IMR-90 (cell line): ENCODE measurements at regions not wholly inside any gene's neighbourhood (a gene's known extent, or its start where the extent isn't known, plus 50 kb on each side); places are given as distances from the start of the nearest gene placed in this dataset.

ENCODE experiments used
- ATAC-seq: fragments of 200-7000 bp; cut with Tn5 transposase; 2 replicates; pipeline ENCODE4 v1.9.1; 2020; ENCODE audit warnings: low read depth, mild to moderate bottlenecking, moderate library complexity
- BruUV-seq: library from RNA; stranded (reverse); fragments of 400-500 nt; replicated peaks from 2 replicates; lab custom pipeline; 2021; lab: Mats Ljungman, UMichigan
- CTCF ChIA-PET: fragments of 300-600 bp; formaldehyde crosslinking; extraction: SDS; loops from one replicate; lab custom pipeline; 2021; ENCODE audit warnings: antibody characterized with exemption; lab: Yijun Ruan, JAX
- POLR2A ChIA-PET: fragments of 300-600 bp; sonication (Branson Sonifier 250); formaldehyde crosslinking; loops from one replicate; lab custom pipeline; 2022; ENCODE audit warnings: antibody characterized with exemption; ENCODE audit not compliant: unreplicated experiment; lab: Charles Lee
- DNase-seq: peaks from one replicate; pipeline ENCODE4 v3.0.0; 2013
- H2AFZ ChIP-seq: replicated peaks from 2 replicates; pipeline ENCODE3; 2013; ENCODE audit warnings: low read length, mild to moderate bottlenecking; ENCODE audit not compliant: poor library complexity
- H2AK5ac ChIP-seq: 2 replicates; pipeline ENCODE4 v1.6.1; 2013; ENCODE audit warnings: low read depth, low read length, inconsistent platforms
- H2AK9ac ChIP-seq: replicated peaks from 2 replicates; pipeline ENCODE3; 2013; ENCODE audit warnings: mild to moderate bottlenecking, low read depth, low read length, moderate library complexity; ENCODE audit not compliant: poor library complexity
- H2BK120ac ChIP-seq: 2 replicates; pipeline ENCODE4 v1.6.1; 2013; ENCODE audit warnings: low read depth, low read length, inconsistent platforms
- H2BK15ac ChIP-seq: 3 replicates; pipeline ENCODE4 v1.6.1; 2013; ENCODE audit warnings: low read depth, low read length, inconsistent platforms
- H2BK20ac ChIP-seq: 2 replicates; pipeline ENCODE4 v1.6.1; 2013; ENCODE audit warnings: low read depth, mild to moderate bottlenecking, inconsistent platforms, low read length, moderate library complexity
- H2BK5ac ChIP-seq: 2 replicates; pipeline ENCODE4 v1.6.1; 2013; ENCODE audit warnings: mild to moderate bottlenecking, low read depth, low read length, inconsistent platforms; ENCODE audit not compliant: poor library complexity, severe bottlenecking
- H3K14ac ChIP-seq: replicated peaks from 2 replicates; pipeline ENCODE4 v1.6.1; 2013; ENCODE audit warnings: low read depth, low read length, inconsistent platforms
- H3K18ac ChIP-seq: 2 replicates; pipeline ENCODE4 v1.6.1; 2013; ENCODE audit warnings: low read depth, low read length, control low read depth
- H3K23ac ChIP-seq: 2 replicates; pipeline ENCODE4 v1.6.1; 2013; ENCODE audit warnings: low read depth, low read length, inconsistent platforms
- H3K27ac ChIP-seq: 2 replicates; pipeline ENCODE4 v1.5.1; 2013; ENCODE audit warnings: mild to moderate bottlenecking, control low read depth, low read length; ENCODE audit not compliant: insufficient read depth
- H3K27me3 ChIP-seq: 2 replicates; pipeline ENCODE4 v1.6.1; 2013; ENCODE audit warnings: low read length; ENCODE audit not compliant: control insufficient read depth, insufficient read depth
- H3K36me3 ChIP-seq: 2 replicates; pipeline ENCODE4 v1.6.1; 2013; ENCODE audit warnings: low read length, mixed read lengths; ENCODE audit not compliant: control insufficient read depth, insufficient read depth
- H3K4ac ChIP-seq: 2 replicates; pipeline ENCODE4 v1.6.1; 2013; ENCODE audit warnings: low read depth, low read length, inconsistent platforms
- H3K4me1 ChIP-seq: 2 replicates; pipeline ENCODE4 v1.6.1; 2013; ENCODE audit warnings: low read length, mixed read lengths; ENCODE audit not compliant: control insufficient read depth, insufficient read depth
- H3K4me2 ChIP-seq: 2 replicates; pipeline ENCODE4 v1.6.1; 2013; ENCODE audit warnings: low read depth, mild to moderate bottlenecking, control low read depth, low read length, moderate library complexity
- H3K4me3 ChIP-seq: 2 replicates; pipeline ENCODE4 v1.5.1; 2013; ENCODE audit warnings: low read depth, mild to moderate bottlenecking, control low read depth, low read length, moderate library complexity; ENCODE audit not compliant: insufficient read depth
- H3K56ac ChIP-seq: 2 replicates; pipeline ENCODE4 v1.6.1; 2013; ENCODE audit warnings: low read length, inconsistent platforms; ENCODE audit not compliant: insufficient read depth; ENCODE audit errors: extremely low read depth
- H3K79me1 ChIP-seq, 2 experiments: 2 replicates each; pipeline ENCODE4 v1.6.1; 2013; ENCODE audit warnings: low read length in 2 of 2, inconsistent platforms in 1 of 2, low read depth in 1 of 2
- H3K9ac ChIP-seq: 2 replicates; pipeline ENCODE4 v1.6.1; 2013; ENCODE audit warnings: low read depth, low read length, control low read depth
- H3K9me1 ChIP-seq: 2 replicates; pipeline ENCODE4 v1.6.1; 2013; ENCODE audit warnings: low read length, inconsistent platforms; ENCODE audit not compliant: insufficient read depth
- H3K9me3 ChIP-seq: 2 replicates; pipeline ENCODE4 v1.6.1; 2013; ENCODE audit warnings: low read length; ENCODE audit not compliant: control insufficient read depth, insufficient read depth
- H4K20me1 ChIP-seq: 2 replicates; pipeline ENCODE4 v1.6.1; 2013; ENCODE audit warnings: low read length, inconsistent platforms; ENCODE audit not compliant: insufficient read depth
- H4K5ac ChIP-seq: 2 replicates; pipeline ENCODE4 v1.6.1; 2013; ENCODE audit warnings: mild to moderate bottlenecking, low read depth, low read length, control low read depth
- H4K8ac ChIP-seq, 2 experiments: 2 replicates each; pipeline ENCODE4 v1.6.1; 2013; ENCODE audit warnings: low read depth in 2 of 2, low read length in 2 of 2, control low read depth in 1 of 2, inconsistent platforms in 1 of 2
- H4K91ac ChIP-seq: 2 replicates; pipeline ENCODE4 v1.6.1; 2013; ENCODE audit warnings: low read depth, low read length, inconsistent platforms; ENCODE audit not compliant: insufficient read depth
- BHLHE40 ChIP-seq: fragments of 150-350 bp; IDR thresholded peaks from 2 replicates; pipeline ENCODE4 v1.6.1; 2016; ENCODE audit warnings: mild to moderate bottlenecking, low read depth, low read length
- CEBPB ChIP-seq: IDR thresholded peaks from 2 replicates; pipeline ENCODE4 v1.6.1; 2012; ENCODE audit warnings: low read depth, low read length, improper control_type of control experiment
- CHD1 ChIP-seq: IDR thresholded peaks from 2 replicates; pipeline ENCODE4 v1.6.1; 2012; ENCODE audit warnings: low read depth, low read length, improper control_type of control experiment
- FOS ChIP-seq: fragments of 150-350 bp; IDR thresholded peaks from 2 replicates; pipeline ENCODE4 v1.6.1; 2016; ENCODE audit warnings: low read depth, low read length
- MAFK ChIP-seq: IDR thresholded peaks from 2 replicates; pipeline ENCODE4 v1.6.1; 2012; ENCODE audit warnings: low read depth, low read length, improper control_type of control experiment
- MAZ ChIP-seq: IDR thresholded peaks from 2 replicates; pipeline ENCODE4 v1.6.1; 2012; ENCODE audit warnings: low read depth, mild to moderate bottlenecking, low read length, improper control_type of control experiment, moderate library complexity, borderline replicate concordance
- MXI1 ChIP-seq: IDR thresholded peaks from 2 replicates; pipeline ENCODE4 v1.6.1; 2012; ENCODE audit warnings: low read depth, mild to moderate bottlenecking, low read length, moderate library complexity, borderline replicate concordance
- NFE2L2 ChIP-seq: fragments of 150-350 bp; IDR thresholded peaks from 2 replicates; pipeline ENCODE4 v1.6.1; 2016; ENCODE audit warnings: low read depth, mild to moderate bottlenecking, low read length
- POLR2A ChIP-seq: IDR thresholded peaks from 2 replicates; pipeline ENCODE4 v1.6.1; 2012; ENCODE audit warnings: mild to moderate bottlenecking, low read depth, low read length
- RAD21 ChIP-seq: IDR thresholded peaks from 2 replicates; pipeline ENCODE4 v1.6.1; 2012; ENCODE audit warnings: low read length, improper control_type of control experiment
- RCOR1 ChIP-seq: IDR thresholded peaks from 2 replicates; pipeline ENCODE4 v1.6.1; 2012; ENCODE audit warnings: mild to moderate bottlenecking, low read length, improper control_type of control experiment; ENCODE audit not compliant: insufficient replicate concordance
- RFX5 ChIP-seq: IDR thresholded peaks from 2 replicates; pipeline ENCODE4 v1.8.0; 2012; ENCODE audit warnings: low read depth, mild to moderate bottlenecking, low read length, moderate library complexity
- SMC3 ChIP-seq: fragments of 150-350 bp; IDR thresholded peaks from 2 replicates; pipeline ENCODE4 v1.6.1; 2016; ENCODE audit warnings: low read depth, mild to moderate bottlenecking, antibody characterized with exemption, low read length, moderate library complexity
- WGBS, 2 experiments: methylation state at CpG; one replicate each; pipeline versions ENCODE4 v1.1.5 to v1.1.7; 2013; ENCODE audit warnings: missing lambda C conversion rate in 2 of 2; ENCODE audit not compliant: insufficient read length in 1 of 2; ENCODE audit errors: extremely low coverage in 2 of 2; 5-methylcytosine and 5-hydroxymethylcytosine counted together
- dilution Hi-C: fragments of 300-500 bp; cut with HindIII; formaldehyde crosslinking; loops from one replicate; pipeline ENCODE4 v1.14.3; 2018; ENCODE audit warnings: low sequenced_read_pairs; ENCODE audit not compliant: unreplicated experiment
- in situ Hi-C: fragments of 300-500 bp; cut with MboI; formaldehyde crosslinking; loops from 3 replicates; pipeline ENCODE4 v1.14.3; 2019; ENCODE audit warnings: low sequenced_read_pairs, inconsistent platforms, mixed read lengths
- intact Hi-C: fragments of 100-400 bp; cut with micrococcal nuclease; formaldehyde crosslinking; loops from 2 replicates; pipeline ENCODE4 v1.10.0; 2022
- TF ChIP-seq, protein P1 (sequence below): fragments of 150-350 bp; IDR thresholded peaks from 2 replicates; pipeline ENCODE4 v1.6.1; 2017; ENCODE audit warnings: mild to moderate bottlenecking, antibody characterized with exemption, low read length, low read depth

DNA sequence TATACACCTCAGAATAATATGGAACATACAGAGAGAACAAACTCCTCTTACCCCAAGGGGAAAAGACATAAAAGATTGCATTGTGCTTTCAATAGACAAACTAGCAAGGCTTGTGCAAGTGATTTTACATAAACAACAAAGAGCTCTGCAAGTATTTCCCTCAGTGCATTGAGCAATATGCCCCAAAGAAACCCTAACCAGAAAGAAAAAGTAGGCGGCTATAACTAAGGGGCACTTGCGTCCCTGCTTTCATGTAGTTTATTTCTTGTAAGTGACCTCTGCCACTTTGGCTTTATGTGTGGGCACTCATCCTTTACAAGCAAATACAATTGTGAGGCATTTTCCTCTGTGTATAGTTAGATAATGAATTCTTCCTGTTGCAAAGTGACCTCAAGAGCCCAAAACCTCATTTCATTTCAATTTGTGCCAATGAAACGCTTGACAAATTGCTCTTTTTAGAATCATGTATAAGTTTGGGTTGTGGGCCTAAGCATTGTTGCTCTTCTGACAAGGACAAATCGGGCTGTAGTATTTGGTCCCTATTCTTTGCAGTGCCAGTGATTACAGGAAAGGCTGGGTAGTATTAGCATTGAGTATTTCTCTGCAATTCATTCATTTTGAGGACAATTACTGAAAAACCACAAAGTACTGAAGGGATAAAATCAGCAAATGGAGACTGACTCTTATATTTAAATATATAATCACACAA lies 282.2 kb downstream of the DTWD2 start:
- dilution Hi-C loops: no loop called here

More for the DNA sequence above, 282.2 kb downstream of the DTWD2 start:
- no peaks in the 10 kb centered on the region for H3K27me3 ChIP-seq
- no peak overlapping the region for H2AK9ac ChIP-seq
- H3K36me3 ChIP-seq: no peaks in the 10 kb centered on the region
- no peak overlapping the region for H3K4me3 ChIP-seq
- H3K9me1 ChIP-seq: no peaks in the 10 kb centered on the region
- H4K5ac ChIP-seq: no peak overlapping the region
- H4K20me1 ChIP-seq: no peaks in the 10 kb centered on the region
- H3K9ac ChIP-seq: no peak overlapping the region
- ATAC-seq (no peak), DNase-seq (no peak)
- H2BK15ac ChIP-seq: no peak overlapping the region
- no peak overlapping the region for H3K27ac ChIP-seq
- H2AFZ ChIP-seq: no peak overlapping the region
- intact Hi-C loops (no loop called here), in situ Hi-C loops (no loop called here)
- no peak for TF ChIP-seq MAFK
- no peak for TF ChIP-seq SMC3
- no peak for TF ChIP-seq RFX5
- TF ChIP-seq, protein P1, sequence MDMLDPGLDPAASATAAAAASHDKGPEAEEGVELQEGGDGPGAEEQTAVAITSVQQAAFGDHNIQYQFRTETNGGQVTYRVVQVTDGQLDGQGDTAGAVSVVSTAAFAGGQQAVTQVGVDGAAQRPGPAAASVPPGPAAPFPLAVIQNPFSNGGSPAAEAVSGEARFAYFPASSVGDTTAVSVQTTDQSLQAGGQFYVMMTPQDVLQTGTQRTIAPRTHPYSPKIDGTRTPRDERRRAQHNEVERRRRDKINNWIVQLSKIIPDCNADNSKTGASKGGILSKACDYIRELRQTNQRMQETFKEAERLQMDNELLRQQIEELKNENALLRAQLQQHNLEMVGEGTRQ: no peak
- no peak for TF ChIP-seq RCOR1
- TF ChIP-seq BHLHE40: no peak
- no peak for TF ChIP-seq POLR2A
- no peak for TF ChIP-seq NFE2L2
- no peak for TF ChIP-seq CEBPB
- no peak for TF ChIP-seq RAD21
- TF ChIP-seq FOS: no peak
- no peak for TF ChIP-seq CHD1
- TF ChIP-seq MAZ: no peak
- TF ChIP-seq MXI1: no peak
- BruUV-seq: no TSS peak
- H2AK5ac ChIP-seq: no peak overlapping the region
- no peak overlapping the region for H3K4ac ChIP-seq
- H3K14ac ChIP-seq: no peak overlapping the region
- no CpG with 5 or more reads among the region's 4 CpGs for WGBS, 2 experiments
- H4K8ac ChIP-seq: no peak overlapping the region
- no peak overlapping the region for H3K18ac ChIP-seq
- H2BK20ac ChIP-seq: no peak overlapping the region
- H2BK5ac ChIP-seq: no peak overlapping the region
- H3K4me1 ChIP-seq: no peaks in the 10 kb centered on the region
- H3K56ac ChIP-seq: no peak overlapping the region
- no peaks in the 10 kb centered on the region for H3K79me1 ChIP-seq
- no peak overlapping the region for H2BK120ac ChIP-seq
- H3K23ac ChIP-seq: no peak overlapping the region
- POLR2A ChIA-PET: no interaction called here
- H4K91ac ChIP-seq: no peak overlapping the region
- no peak overlapping the region for H3K4me2 ChIP-seq
- CTCF ChIA-PET: no interaction called here
- H3K9me3 ChIP-seq: peaks cover 5% of the 10 kb centered on the region
